Adipose tissue (tissue), 3 donors: ENCODE measurements at regions not wholly inside any gene's neighbourhood (a gene's known extent, or its start where the extent isn't known, plus 50 kb on each side); places are given as distances from the start of the nearest gene placed in this dataset.
"Not testable (repeated sequence)": the region's sequence is repeated elsewhere in the genome, so short reads cannot be mapped to it uniquely, and the experiment has no call there.

ENCODE experiments used
- H3K27ac ChIP-seq: one replicate; pipeline ENCODE4 v1.5.1; 2013; ENCODE audit warnings: low read depth, low read length
- WGBS, 3 donors: extraction: QIAGEN DNeasy Blood & Tissue Kit; methylation state at CpG; one replicate each; pipeline ENCODE4 v1.1.7; 2013; 5-methylcytosine and 5-hydroxymethylcytosine counted together
- donor health status: healthy with polysubstance abuse.
- donor health status: Bipolar disorder and iron deficiency.
- donor health status: healthy.

DNA sequence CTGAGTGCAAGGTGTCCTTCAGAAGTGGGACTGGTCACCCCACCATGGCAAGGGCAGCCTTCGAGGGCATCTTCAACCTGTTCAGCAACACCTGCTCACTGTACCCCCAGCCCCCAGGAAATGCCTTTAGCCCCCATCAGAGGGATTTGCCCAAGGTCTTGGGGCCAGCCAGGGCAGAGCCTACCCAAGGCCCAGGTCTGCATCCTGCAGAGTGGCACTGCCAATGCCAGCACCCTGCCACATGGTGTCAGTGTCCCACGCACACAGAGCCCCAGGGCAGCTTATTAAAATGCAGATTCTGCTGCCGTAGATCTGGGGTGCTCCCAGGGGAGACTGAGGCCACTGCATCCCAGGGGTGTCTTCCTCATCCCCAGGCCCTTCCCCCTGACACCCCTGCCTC lies 106.2 kb upstream of the KCTD7 start:
- H3K27ac ChIP-seq: no peak overlapping the region
- 36 to 66% (median 51%) methylated on average over 3 of the region's 3 CpGs for WGBS, 3 donors

DNA sequence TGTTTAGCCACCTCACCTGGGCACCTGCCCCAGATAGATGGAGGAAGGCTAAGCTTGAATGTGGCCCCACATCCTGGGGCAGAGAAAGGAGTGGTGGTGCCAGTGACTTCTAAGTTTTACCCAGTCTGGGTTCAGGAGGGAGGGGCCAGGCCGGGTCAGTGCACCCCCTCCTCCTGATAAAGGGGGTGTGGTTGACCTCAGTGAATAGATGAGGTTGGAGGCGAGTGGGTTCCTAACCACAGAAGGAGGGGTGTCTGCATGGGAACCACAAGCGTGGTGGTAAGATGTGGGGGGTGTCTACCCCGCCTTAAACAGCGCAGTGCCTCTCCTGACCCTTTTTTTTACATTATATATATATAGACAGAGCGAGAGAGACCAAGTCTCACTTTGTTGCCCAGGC lies 105.3 kb upstream of the KCTD7 start:
- no peak overlapping the region for H3K27ac ChIP-seq
- 67 to 71% (median 71%) methylated on average over 6 of the region's 6 CpGs for WGBS, 3 donors

DNA sequence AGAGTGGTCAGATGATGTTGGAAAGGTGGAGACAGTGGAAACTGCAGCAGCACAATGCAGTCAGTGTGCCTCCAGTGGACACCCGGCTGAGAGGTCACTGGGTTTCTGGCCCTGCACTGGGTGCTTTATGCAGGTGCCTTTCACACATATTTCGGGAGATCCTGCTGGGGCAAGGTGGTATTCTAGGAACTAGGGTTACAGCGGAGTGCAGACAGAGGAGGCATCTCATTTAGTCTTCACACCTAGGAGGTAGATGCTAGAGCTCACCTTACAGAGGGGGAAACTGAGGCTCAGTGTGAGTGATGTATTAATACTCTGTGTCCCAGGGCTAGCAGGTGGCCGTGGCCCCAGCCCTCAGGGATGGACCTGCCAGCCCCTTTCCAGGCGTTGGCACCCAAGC lies 103.9 kb upstream of the KCTD7 start:
- 85 to 94% (median 86%) methylated on average over 4 to 5 of the region's 5 CpGs for WGBS, 3 donors
- H3K27ac ChIP-seq: no peak overlapping the region

DNA sequence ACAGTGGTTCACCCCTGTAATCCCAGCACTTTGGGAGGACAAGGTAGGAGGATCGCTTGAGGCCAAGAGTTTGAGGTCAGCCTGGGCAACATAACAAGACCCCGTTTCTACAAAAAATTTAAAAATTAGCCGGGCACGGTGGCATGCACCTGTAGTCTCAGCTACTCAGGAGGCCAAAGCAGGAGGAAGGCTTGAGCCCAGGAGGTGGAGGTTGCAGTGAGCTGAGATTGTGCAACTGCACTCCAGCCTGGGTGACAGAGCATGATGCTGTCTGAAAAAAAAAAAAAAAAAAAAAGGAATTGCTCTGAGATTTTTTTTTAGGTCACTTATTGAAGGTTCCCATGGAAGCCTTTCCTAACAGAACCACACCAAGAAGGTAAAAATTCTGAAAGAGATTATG lies 101.9 kb upstream of the KCTD7 start:
- WGBS, 3 donors: 92 to 96% (median 94%) methylated on average over 4 of the region's 4 CpGs

DNA sequence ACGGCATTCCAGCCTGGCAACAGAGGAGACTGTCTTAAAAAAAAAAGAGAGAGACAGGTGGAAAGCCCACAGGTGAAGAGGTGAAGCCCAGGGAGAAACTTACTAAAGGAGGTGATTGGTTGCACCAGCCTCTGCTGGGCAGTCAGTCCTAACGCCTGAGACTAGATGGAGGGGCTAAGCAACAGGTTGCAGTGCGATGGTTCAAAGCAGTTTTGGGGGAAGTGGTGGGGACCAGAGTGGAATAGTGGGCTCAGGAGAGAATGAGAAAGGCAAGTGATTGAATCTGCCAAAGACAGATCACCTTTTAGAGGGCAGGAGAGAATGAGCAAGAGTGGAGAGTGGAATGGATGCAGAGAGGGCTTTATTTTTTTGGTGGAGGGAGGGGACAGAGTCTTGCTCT lies 100.0 kb upstream of the KCTD7 start:
- 92 to 96% (median 95%) methylated on average over 3 of the region's 3 CpGs for WGBS, 3 donors
- no peak overlapping the region for H3K27ac ChIP-seq

More for the DNA sequence above, 101.9 kb upstream of the KCTD7 start:
- H3K27ac ChIP-seq: not testable (repeated sequence)

DNA sequence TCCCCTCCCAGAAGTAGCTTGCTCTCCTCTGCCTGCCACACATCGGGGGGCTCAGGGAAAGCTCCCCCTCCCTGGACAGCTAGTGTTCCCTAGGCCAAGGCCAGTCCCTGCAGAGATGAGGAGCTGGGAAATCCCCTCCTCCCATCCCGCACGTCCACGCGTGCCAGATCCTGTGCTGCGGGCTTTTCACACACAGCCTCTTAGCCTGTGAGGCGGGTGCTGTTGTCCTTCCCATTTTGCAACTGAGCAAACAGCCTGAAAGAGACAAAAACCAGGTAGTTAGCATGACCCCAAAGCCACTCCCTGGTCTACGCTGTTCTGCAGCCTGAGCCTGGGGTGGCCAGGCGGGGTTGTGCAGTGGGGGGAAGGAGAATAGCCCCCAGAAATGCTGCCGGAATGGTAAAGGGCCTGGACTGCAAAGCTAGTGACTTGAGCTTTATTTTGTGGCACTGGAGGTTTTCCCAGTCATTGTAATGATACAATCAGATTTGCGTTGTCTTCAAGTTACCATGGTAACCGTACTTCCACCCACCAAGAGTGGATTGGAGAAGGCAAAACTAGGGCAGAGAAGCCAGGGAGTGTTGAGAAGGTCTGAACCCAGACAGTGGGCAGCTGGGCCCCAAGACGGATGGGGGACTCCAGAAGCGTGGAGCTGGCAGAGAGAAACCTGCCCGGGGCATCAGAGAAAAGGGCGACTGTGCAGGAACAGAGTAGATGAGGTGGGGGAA lies 98.6 kb upstream of the KCTD7 start:
- no peak overlapping the region for H3K27ac ChIP-seq
- 85% methylated on average over 16 of the region's 16 CpGs for WGBS, 3 donors

DNA sequence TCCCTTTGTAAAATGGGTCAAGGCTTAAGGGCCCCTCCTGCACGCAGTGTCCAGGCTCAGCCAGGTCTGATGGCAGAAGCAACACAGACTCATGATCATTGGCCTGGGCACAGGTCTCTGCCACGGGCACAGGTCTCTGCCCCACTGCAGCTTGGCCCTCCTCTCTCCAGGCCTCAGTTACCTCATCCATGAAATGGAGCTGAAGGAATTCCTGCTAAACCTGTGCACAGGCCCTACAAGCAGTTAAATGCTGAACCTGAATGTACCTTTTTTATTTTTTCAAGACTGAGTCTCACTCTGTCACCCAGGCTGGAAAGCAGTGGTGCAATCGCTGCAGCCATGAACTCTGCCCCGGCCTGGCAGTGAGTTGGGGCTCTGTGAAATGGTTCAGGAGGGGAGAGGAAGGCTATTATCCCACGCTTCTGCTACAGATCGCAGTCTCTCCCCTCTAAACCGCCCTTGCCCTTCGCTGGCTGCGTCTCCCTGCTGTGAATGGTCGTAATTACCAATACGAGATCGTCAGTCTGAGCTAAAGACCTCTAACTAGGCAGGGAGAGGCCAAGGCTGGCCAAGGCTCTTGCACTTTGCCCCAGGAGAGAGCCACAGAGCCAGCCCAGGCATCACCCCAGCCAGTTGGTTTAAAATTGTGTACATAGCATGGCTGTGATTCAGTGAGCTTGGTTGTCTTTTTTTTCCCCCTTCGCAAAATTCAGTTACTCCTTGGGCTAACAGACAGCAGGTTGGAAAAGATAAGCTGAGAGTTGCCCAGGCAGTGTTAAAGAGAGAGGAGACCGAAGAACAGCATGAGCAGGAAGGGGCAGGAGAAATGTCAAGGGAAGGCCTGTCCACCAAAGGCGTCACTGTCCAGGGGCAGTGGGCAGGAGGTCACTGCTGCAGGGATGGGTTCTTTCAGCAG lies 93.0 kb upstream of the KCTD7 start:
- WGBS, 3 donors: 86 to 90% (median 88%) methylated on average over 15 of the region's 15 CpGs
- H3K27ac ChIP-seq: no peak overlapping the region

DNA sequence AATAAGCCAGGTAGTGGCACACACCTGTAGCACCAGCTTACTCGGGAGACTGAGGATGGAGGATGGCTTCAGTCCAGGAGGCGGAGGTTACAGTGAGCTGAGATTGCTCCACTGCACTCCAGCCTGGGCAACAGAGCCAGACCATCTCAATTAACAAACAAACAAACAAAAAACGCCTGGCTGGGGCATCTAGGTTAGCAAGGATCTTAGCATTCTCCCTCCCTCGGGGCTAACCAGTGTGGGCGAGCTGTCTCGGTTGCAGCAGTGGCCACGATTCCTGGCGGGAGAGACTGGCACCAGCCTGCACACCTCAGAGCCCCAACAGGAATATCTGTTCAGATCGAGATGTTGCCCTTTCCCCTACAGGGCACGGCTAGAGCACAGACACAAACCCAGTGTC lies 91.3 kb upstream of the KCTD7 start:
- 80 to 84% (median 84%) methylated on average over 10 of the region's 10 CpGs for WGBS, 3 donors
- no peak overlapping the region for H3K27ac ChIP-seq

DNA sequence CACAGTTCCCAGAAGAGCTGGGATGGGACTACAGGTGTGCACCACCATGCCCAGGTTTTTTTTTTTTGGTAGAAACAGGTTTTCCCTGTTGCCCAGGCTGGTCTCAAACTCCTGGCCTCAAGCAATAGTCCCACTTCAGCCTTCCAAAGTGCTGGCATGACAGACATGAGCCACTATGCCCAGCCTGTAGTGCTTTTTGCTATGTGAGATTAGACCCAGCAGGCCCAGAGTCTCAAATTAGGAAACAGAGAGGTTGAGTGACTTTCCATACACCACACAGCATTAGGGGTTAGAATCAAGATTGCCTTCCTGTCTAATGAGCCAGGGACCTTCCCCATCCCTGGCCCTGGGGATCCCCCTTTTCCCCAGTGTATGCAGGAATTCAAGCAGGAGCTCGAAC lies 90.8 kb upstream of the KCTD7 start:
- no peak overlapping the region for H3K27ac ChIP-seq
- WGBS, 3 donors: 67 to 90% (median 80%) methylated on average over 1 of the region's 1 CpG

DNA sequence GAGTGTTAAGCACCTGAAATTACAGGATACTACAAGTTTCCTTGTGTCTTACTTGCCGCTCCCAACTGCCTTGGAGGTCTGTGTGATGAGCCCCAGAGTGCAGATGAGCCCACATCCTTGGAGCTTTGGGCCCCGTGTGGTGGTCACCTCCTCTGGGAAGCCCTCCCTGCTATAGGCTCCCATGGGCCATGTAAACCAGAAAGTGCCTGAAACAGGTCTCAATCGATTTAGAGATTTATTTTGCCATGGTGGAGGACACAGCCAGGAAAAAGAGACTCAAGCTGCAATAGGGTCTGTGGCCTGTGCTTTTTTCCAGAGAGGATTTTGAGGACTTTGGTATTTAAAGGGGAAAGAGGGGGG lies 89.4 kb upstream of the KCTD7 start:
- H3K27ac ChIP-seq: no peak overlapping the region
- 87 to 90% (median 89%) methylated on average over 3 of the region's 3 CpGs for WGBS, 3 donors

DNA sequence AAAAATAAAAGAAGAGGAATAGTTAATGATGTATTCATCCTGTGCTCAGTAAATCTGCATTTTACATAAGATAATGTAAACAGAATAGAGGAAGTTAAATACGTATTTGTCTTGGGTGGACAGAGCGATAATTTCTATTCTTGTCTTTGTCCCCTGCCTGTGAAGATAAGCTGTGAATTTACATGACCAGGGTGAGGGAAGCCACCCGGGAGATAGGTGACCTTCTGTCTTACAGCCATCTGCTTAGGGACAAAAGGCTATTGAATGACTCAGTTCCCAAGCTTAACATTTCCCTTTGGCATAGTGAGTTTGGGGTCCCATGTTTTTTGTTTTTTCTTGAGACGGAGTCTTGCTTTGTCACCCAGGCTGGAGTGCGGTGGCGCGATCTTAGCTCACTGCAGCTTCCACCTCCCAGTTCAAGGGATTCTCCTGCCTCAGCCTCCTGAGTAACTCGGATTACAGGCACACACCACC lies 88.7 kb upstream of the KCTD7 start:
- WGBS, 3 donors: 88 to 92% (median 90%) methylated on average over 8 of the region's 8 CpGs

DNA sequence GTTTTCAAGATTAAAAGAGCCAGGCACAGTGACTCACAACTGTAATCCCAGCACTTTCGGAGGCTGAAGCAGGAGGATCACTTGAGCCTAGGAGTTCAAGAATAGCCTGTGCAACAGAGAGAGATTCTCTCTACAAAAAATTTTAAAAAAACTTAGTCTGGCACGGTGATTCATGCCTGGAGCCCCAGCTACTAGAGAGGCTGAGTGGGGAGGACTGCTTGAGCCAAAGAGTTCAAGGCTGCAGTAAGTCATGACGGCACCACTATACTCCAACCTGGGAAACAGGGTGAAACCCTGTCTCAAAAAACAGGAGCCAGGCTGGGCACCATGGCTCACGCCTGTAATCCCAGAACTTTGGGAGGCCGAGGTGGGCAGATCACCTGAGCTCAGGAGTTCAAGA lies 86.6 kb upstream of the KCTD7 start:
- H3K27ac ChIP-seq: no peak overlapping the region
- 92 to 95% (median 93%) methylated on average over 5 of the region's 5 CpGs for WGBS, 3 donors

More for the DNA sequence above, 88.7 kb upstream of the KCTD7 start:
- H3K27ac ChIP-seq: no peak overlapping the region

DNA sequence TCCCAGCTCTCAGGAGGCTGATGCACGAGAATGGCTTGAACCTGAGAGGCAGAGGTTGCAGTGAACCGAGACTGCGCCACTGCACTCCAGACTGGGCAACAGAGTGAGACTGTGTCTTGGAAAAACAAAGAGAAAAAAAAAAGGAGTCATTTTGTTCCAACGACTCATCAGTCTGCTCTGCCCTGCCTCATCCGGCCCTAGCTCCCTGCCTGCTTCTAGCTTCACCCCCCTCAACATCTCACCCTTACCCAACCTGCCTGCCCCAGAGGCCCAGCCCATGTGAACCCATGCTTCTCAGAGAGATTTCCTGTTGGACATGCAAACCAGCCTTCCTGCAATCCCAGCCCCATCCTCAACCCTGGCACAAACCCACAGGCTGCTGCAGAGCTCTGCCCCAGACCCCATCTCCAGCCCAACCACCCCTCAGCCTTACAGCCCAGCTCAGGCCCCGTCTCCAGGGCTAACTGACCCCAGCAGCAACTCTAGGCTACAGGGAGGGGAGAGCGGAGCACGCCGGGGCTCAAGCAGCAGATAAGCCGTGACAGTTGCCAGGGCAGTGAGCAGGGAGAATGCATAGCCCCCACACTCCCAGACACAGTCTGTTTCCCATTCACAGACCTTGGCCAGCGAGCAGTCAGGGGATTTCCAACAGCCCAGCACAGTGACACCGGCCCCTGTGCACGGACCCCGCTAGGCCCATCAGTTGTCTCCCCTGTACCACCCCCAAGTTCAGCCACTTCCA lies 86.0 kb upstream of the KCTD7 start:
- 75 to 79% (median 77%) methylated on average over 14 of the region's 14 CpGs for WGBS, 3 donors
- H3K27ac ChIP-seq: no peak overlapping the region

DNA sequence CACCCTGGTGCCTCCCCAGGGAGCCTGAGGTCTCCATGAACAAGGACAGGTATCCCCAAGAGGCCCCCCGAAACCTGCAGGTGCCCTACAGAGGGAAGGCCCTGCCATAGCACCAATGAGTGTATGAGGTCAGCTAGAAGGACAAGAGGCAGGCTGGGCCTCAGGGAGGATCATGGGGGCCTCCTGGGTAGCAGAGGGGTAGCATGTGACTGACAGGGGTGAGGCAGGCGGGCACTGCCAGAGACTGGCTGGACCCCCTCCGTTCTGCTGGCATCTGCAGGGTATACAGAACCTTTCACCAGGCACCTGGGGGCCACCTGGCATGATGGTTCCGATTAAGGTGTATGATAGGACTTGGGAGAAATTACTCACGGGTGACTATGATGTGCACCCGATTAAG lies 79.2 kb upstream of the KCTD7 start:
- no peak overlapping the region for H3K27ac ChIP-seq
- 93 to 99% (median 96%) methylated on average over 6 of the region's 6 CpGs for WGBS, 3 donors

DNA sequence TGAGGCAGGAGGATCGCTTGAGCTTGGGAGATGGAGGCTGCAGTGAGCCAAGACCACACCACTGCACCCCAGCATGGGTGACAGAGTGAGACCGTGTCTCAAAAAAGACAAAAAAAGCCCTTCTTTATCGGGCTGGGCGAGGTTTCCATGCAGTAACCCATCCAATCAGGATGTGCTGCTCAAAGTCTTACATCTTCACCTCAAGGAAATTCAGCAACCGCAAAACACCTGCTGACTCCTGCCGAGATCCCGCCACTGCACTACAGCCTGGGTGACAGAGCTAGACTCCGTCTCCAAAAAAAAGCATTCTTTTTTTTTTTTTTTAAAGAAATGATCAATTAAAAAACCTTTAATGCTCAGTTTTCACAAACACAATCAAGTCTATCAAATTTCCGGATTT lies 75.7 kb upstream of the KCTD7 start:
- 93 to 96% (median 94%) methylated on average over 9 of the region's 9 CpGs for WGBS, 3 donors
- no peak overlapping the region for H3K27ac ChIP-seq

DNA sequence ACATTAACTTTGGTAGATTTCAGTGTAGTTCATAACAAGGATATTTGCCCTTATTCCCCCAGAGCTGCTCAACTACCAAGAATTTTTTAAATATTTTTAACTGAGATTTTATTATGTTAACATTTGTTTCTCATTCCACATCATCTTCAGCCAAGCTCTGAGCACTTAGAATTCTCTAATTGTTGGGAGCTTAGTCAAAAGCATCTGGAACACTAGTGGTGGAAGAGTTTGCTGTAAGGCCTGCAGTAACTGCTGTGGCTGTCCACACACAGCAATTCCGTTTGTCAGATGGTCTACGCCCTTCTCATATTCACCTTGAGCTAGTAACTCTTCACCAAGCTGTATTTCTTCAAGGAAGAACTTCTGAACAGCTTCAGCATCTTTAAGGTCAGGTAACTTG lies 75.0 kb upstream of the KCTD7 start:
- WGBS, 3 donors: 49 to 81% (median 65%) methylated on average over 2 of the region's 2 CpGs

DNA sequence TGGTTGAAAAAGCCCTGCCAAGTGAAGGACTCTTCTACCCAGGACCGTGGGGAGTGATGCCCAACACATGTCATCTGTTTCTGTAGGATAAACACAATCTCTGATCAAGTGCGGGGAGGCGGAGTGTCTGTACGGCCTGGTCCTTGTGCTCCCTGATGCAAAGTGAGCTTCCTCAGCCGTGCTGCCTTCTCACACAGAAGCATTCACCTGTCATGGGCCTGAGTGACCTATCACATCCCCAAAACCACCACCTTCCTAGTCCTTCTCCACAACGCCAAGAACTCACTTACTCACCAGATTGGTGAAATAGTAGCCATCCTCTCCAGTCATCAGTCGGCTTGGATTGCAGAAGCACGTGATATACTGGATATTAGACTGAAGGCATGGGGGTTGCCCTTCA lies 74.4 kb upstream of the KCTD7 start:
- H3K27ac ChIP-seq: not testable (repeated sequence)
- WGBS, 3 donors: 89 to 93% (median 92%) methylated on average over 7 to 8 of the region's 8 CpGs

More for the DNA sequence above, 75.0 kb upstream of the KCTD7 start:
- not testable (repeated sequence) for H3K27ac ChIP-seq

DNA sequence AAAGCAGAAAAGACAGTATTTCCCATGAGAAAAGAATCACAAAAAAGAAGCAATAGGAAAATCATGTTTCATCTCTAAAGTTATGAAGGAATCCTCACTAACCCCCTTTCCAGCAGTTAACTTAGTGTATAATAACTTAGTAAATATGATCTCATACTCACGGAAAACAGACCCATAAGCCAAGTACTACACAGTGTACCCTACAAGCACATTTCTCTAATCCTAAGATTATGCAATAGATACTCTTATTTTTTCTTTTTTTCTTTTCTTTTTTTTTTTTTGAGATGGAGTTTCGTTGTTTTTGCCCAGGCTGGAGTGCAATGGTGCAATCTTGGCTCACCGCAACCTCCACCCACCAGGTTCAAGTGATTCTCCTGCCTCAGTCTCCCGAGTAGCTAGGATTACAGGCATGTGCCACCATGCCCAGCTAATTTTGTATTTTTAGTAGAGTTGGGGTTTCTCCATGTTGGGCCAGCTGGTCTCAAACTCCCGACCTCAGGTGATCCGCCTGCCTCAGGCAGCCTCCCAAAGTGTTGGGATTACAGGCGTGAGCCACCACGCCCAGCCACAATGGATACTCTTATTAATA lies 73.7 kb upstream of the KCTD7 start:
- H3K27ac ChIP-seq: not testable (repeated sequence)
- 78 to 92% (median 87%) methylated on average over 8 of the region's 8 CpGs for WGBS, 3 donors

DNA sequence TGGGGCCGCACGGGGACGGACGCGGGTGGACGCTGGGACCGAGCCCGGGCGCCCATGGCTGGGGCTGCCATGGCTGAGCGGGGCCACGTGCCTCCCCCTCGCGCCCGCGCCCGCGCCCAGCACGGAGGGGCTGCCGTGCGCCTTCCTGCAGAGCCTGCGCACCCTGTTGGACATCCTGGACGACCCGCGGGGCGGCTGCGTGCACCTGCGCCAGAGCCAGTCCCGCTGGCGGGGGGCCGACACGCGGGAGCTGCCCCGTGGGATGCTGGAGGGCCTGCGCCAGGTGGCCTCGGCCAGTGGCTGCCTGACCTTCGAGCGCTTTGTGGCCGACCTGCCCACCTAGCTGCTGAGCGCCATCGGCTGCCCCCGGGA lies 72.5 kb upstream of the KCTD7 start:
- WGBS, 3 donors: 94 to 97% (median 95%) methylated on average over 33 to 41 of the region's 41 CpGs
- no peak overlapping the region for H3K27ac ChIP-seq
